ENCODE measurements at regions not wholly inside any gene's neighbourhood (a gene's known extent, or its start where the extent isn't known, plus 50 kb on each side); places are given as distances from the start of the nearest gene placed in this dataset.

DNA sequence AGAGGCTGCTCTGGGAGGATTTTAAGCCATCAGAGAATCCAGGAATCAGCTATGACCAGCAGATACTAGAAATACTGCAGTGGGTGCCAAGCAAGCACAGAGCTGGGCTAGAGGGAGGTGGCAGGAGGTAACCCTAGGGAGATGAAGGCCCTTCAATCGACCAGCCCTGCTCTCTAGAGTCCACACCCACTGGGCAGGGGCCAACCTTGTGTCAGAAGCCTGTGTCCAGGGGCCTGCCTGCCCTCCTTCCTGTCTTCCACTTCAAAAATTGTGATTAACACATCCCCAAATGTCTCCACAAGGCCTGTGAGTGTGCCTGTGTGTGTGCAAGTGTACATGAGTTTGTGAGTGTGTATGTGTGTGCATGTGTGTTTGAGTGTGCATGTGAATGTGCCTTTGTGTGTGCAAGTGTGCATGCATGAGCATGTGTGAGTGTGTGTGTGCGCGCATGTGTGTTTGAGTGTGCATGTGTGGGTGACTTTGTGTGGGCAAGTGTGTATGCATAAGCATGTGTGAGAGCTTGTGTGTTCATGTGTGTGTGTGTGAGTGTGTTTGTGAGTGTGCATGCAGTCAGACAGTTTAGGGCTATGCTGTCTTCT, 367.7 kb downstream of the SFMBT2 start:
- TF ChIP-seq, protein P1, sequence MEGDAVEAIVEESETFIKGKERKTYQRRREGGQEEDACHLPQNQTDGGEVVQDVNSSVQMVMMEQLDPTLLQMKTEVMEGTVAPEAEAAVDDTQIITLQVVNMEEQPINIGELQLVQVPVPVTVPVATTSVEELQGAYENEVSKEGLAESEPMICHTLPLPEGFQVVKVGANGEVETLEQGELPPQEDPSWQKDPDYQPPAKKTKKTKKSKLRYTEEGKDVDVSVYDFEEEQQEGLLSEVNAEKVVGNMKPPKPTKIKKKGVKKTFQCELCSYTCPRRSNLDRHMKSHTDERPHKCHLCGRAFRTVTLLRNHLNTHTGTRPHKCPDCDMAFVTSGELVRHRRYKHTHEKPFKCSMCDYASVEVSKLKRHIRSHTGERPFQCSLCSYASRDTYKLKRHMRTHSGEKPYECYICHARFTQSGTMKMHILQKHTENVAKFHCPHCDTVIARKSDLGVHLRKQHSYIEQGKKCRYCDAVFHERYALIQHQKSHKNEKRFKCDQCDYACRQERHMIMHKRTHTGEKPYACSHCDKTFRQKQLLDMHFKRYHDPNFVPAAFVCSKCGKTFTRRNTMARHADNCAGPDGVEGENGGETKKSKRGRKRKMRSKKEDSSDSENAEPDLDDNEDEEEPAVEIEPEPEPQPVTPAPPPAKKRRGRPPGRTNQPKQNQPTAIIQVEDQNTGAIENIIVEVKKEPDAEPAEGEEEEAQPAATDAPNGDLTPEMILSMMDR (IDR thresholded peaks at IDR 0.05; ENCODE audit: low read length), result no peak
- no peak for TF ChIP-seq EZH2 (IDR thresholded peaks at IDR 0.05; ENCODE audit: borderline replicate concordance, low read length)
